Adrenal gland (tissue), 9 donors: ENCODE measurements at regions not wholly inside any gene's neighbourhood (a gene's known extent, or its start where the extent isn't known, plus 50 kb on each side); places are given as distances from the start of the nearest gene placed in this dataset.

Source experiments
- DNase-seq, 7 donors: peaks; one replicate each; pipeline ENCODE4 v3.0.0-alpha.2; 2019 to 2020
- H3K27ac ChIP-seq, 5 donors: fragments of 200-600 bp; sonication (generic) in 4 of 5; 1 replicate in 3 of 5; 2 replicates in 2 of 5; pipeline versions ENCODE4 v1.5.1 to v1.8.0; 2016 to 2020; ENCODE audit warnings: mild to moderate bottlenecking in 1 of 5
- H3K27me3 ChIP-seq: fragments of 200-600 bp; 2 replicates; pipeline ENCODE4 v1.8.0; 2021
- H3K36me3 ChIP-seq, 2 donors: fragments of 200-600 bp; replicated peaks in 1 of 2; 1 replicate in 1 of 2; 2 replicates in 1 of 2; pipeline versions ENCODE4 v1.5.1 to v1.8.0; 2018 to 2022
- H3K4me1 ChIP-seq, 2 donors: fragments of 200-600 bp; replicated peaks in 1 of 2; 1 replicate in 1 of 2; 2 replicates in 1 of 2; pipeline versions ENCODE4 v1.5.1 to v1.8.0; 2018 to 2021
- H3K4me3 ChIP-seq, 4 donors: fragments of 200-600 bp; sonication (generic) in 3 of 4; one replicate each; pipeline ENCODE4 v1.5.1; 2016 to 2018
- H3K9me3 ChIP-seq, 3 donors: fragments of 200-600 bp; sonication (generic) in 1 of 3; replicated peaks in 1 of 3; 1 replicate in 2 of 3; 2 replicates in 1 of 3; pipeline versions ENCODE4 v1.5.1 to v1.8.0; 2016 to 2021
- POLR2A ChIP-seq, 2 donors: fragments of 450-650 bp; IDR thresholded peaks; one replicate each; pipeline ENCODE4 v1.6.1; 2017; ENCODE audit warnings: antibody characterized with exemption in 2 of 2, mild to moderate bottlenecking in 2 of 2, moderate library complexity in 1 of 2
- WGBS, 4 donors: extraction: QIAGEN DNeasy Blood & Tissue Kit in 2 of 4; methylation state at CpG; one replicate each; pipeline versions ENCODE4 v1.1.5 to v1.1.7; 2013 to 2017; 5-methylcytosine and 5-hydroxymethylcytosine counted together
- intact Hi-C, 2 donors: fragments of 100-400 bp; cut with DNase I; formaldehyde crosslinking; loops; one replicate each; pipeline versions ENCODE4 v1.14.1 to v1.15.0; 2022 to 2023
- TF ChIP-seq, protein P1 (sequence below), 6 experiments: fragments of 450-650 bp in 4 of 6; fragments of 200-600 bp in 2 of 6; sonication (generic) in 1 of 6; IDR thresholded peaks; 1 replicate in 5 of 6; 2 replicates in 1 of 6; pipeline versions ENCODE4 v1.5.1 to v1.8.0; 2016 to 2021; ENCODE audit warnings: antibody characterized with exemption in 6 of 6, mild to moderate bottlenecking in 2 of 6, moderate library complexity in 1 of 6
- donor health status: healthy with polysubstance abuse.
- donor health status: Bipolar disorder and iron deficiency.
- donor health status: DM: yes; HTN: yes; CAD: no.
- donor health status: DM: no; HTN: no; CAD: no.
- donor health status: DM: no; HTN: no; CAD: no.

- H3K27ac ChIP-seq = no peak overlapping the region
- WGBS, 4 donors = 86 to 93% (median 89%) methylated on average over 1 of the region's 1 CpG
- H3K36me3 ChIP-seq = no peaks in the 10 kb centered on the region
- DNase-seq = no peak
- TF ChIP-seq POLR2A (IDR thresholded peaks at IDR 0.05) = no peak
- TF ChIP-seq, protein P1, sequence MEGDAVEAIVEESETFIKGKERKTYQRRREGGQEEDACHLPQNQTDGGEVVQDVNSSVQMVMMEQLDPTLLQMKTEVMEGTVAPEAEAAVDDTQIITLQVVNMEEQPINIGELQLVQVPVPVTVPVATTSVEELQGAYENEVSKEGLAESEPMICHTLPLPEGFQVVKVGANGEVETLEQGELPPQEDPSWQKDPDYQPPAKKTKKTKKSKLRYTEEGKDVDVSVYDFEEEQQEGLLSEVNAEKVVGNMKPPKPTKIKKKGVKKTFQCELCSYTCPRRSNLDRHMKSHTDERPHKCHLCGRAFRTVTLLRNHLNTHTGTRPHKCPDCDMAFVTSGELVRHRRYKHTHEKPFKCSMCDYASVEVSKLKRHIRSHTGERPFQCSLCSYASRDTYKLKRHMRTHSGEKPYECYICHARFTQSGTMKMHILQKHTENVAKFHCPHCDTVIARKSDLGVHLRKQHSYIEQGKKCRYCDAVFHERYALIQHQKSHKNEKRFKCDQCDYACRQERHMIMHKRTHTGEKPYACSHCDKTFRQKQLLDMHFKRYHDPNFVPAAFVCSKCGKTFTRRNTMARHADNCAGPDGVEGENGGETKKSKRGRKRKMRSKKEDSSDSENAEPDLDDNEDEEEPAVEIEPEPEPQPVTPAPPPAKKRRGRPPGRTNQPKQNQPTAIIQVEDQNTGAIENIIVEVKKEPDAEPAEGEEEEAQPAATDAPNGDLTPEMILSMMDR (IDR thresholded peaks at IDR 0.05) = no peak
- no peaks in the 10 kb centered on the region for H3K9me3 ChIP-seq
- H3K4me3 ChIP-seq = no peak overlapping the region
- H3K27me3 ChIP-seq = no peaks in the 10 kb centered on the region
- intact Hi-C loops = no loop called here
- no peaks in the 10 kb centered on the region for H3K4me1 ChIP-seq
Observed at GRCh38 chr20:7366189-7366588, 574.1 kb downstream of the HAO1 start.

- Histone ChIP-seq H3K9me3 (no peaks in the 10 kb centered on the region), H3K27me3 (no peaks in the 10 kb centered on the region), H3K4me1 (no peaks in the 10 kb centered on the region), H3K4me3 (no peak overlapping the region), H3K36me3 (no peaks in the 10 kb centered on the region), H3K27ac (no peak overlapping the region)
- no peak for DNase-seq
- 46 to 65% (median 59%) methylated on average over 3 of the region's 3 CpGs for WGBS, 4 donors
- TF ChIP-seq, protein P1 (IDR thresholded peaks at IDR 0.05) = no peak
- TF ChIP-seq POLR2A (IDR thresholded peaks at IDR 0.05) = no peak
- intact Hi-C loops = no loop called here
Observed at GRCh38 chr20:7371518-7372163, 568.6 kb downstream of the HAO1 start.

DNA sequence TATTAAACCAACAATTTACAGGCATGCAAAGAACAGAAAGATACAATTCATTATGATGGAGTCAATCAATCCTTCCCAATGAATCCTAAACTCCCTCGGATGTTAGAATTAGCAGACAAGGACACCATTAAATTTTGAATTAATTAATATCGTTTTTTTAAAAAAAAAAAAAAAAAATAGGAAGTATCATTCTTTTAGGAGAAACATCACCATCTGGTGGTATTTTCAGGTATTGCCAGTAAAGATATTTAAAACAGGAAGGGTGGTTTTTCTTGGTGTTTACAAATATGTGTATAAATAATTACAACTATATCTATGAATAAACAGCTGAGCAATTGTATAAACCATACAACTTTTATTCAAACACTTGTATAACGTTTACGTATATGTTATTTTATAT is 564.4 kb downstream of the HAO1 start:
- intact Hi-C loops = no loop called here
- no peaks in the 10 kb centered on the region for H3K4me1 ChIP-seq
- H3K27me3 ChIP-seq = no peaks in the 10 kb centered on the region
- 36 to 51% (median 42%) methylated on average over 4 of the region's 4 CpGs for WGBS, 4 donors
- no peak overlapping the region for H3K27ac ChIP-seq
- H3K9me3 ChIP-seq = no peaks in the 10 kb centered on the region
- H3K4me3 ChIP-seq = no peak overlapping the region
- TF ChIP-seq, protein P1 (IDR thresholded peaks at IDR 0.05) = peak in 4 of 6 experiments; percentile 10 to 50 (median 30)
- no peak for TF ChIP-seq POLR2A (IDR thresholded peaks at IDR 0.05)
- H3K36me3 ChIP-seq = no peaks in the 10 kb centered on the region
- no peak for DNase-seq

- no peaks in the 10 kb centered on the region for H3K27me3 ChIP-seq
- TF ChIP-seq, protein P1 (IDR thresholded peaks at IDR 0.05) = no peak
- TF ChIP-seq POLR2A (IDR thresholded peaks at IDR 0.05) = no peak
- intact Hi-C loops = no loop called here
- DNase-seq = no peak
- no peaks in the 10 kb centered on the region for H3K36me3 ChIP-seq
- H3K27ac ChIP-seq = no peak overlapping the region
- no peak overlapping the region for H3K4me3 ChIP-seq
- H3K4me1 ChIP-seq = no peaks in the 10 kb centered on the region
- 71 to 82% (median 75%) methylated on average over 5 of the region's 5 CpGs for WGBS, 4 donors
- no peaks in the 10 kb centered on the region for H3K9me3 ChIP-seq
Observed at GRCh38 chr20:7378864-7379605, 561.2 kb downstream of the HAO1 start.
